ENCODE measurements at regions not wholly inside any gene's neighbourhood (a gene's known extent, or its start where the extent isn't known, plus 50 kb on each side); places are given as distances from the start of the nearest gene placed in this dataset.
A peak's percentile ranks its signal among the peaks of the same experiment; 100 is the strongest.
"Not testable (repeated sequence)": the region's sequence is repeated elsewhere in the genome, so short reads cannot be mapped to it uniquely, and the experiment has no call there.

DNA sequence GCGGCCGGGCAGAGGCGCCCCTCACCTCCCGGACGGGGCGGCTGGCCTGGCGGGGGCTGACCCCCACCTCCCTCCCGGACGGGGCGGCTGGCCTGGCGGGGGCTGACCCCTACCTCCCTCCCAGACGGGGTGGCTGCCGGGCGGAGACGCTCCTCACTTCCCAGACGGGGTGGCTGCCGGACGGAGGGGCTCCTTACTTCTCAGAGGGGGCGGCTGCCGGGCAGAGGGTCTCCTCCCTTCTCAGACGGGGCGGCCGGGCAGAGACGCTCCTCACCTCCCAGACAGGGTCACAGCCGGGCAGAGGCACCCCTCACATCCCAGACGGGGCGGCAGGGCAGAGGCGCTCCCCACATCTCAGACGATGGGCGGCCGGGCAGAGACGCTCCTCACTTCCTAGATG, 321.8 kb upstream of the SGCG start:
- in situ Hi-C loops (cut with HindIII; ENCODE audit: low pct_unique_long_range_greater_than_20kb, low sequenced_read_pairs); DNase-seq (ENCODE audit: low read depth): not testable (repeated sequence)

GRCh38 chr13:22859411-22859810, 321.4 kb upstream of the SGCG start:
- DNase-seq (ENCODE audit: low read depth); in situ Hi-C loops (cut with HindIII; ENCODE audit: low pct_unique_long_range_greater_than_20kb, low sequenced_read_pairs): not testable (repeated sequence)

GRCh38 chr13:22861958-22862466, 318.8 kb upstream of the SGCG start:
- in situ Hi-C loops (cut with HindIII; ENCODE audit: low pct_unique_long_range_greater_than_20kb, low sequenced_read_pairs) = no loop called here
- no peak for DNase-seq (ENCODE audit: low read depth)

DNA sequence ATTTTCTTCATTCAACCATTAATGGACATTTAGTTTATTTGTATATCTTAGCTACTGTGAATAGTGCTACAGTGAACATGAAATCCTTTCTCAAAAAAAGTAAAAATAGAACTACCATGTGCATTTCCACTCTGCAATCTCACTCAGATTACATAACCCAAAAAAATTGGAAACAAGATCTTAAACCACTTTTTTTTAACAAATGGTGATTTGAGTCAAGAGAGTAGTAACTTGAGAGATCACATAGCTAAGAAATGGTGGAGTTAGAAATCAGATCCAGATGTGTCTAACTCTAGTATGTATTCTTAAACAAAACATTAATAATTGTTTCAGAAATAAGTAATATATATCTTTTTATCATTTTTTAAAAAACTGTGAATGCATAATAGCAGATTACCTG, 318.3 kb upstream of the SGCG start:
- in situ Hi-C loops (cut with HindIII; ENCODE audit: low pct_unique_long_range_greater_than_20kb, low sequenced_read_pairs) = no loop called here
- no peak for DNase-seq (ENCODE audit: low read depth)

DNA sequence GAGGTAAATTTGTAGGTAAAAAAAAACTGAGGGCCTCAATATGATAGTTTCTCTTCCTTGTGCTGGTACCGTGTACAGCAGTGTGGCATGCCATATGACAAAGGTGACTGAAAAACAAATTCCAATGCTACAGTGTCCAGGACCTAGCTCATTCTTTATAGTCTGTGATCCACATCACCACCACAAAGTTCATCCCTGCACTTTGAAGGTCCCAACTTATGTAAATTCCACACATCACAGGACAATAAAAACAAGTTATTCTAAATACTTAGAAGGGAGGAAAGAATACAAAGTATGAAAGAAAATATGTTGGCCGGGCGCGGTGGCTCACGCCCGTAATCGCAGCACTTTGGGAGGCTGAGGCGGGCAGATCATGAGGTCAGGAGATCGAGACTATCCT, 314.6 kb upstream of the SGCG start:
- no peak for DNase-seq (ENCODE audit: low read depth)
- in situ Hi-C loops (cut with HindIII; ENCODE audit: low pct_unique_long_range_greater_than_20kb, low sequenced_read_pairs) = no loop called here

DNA sequence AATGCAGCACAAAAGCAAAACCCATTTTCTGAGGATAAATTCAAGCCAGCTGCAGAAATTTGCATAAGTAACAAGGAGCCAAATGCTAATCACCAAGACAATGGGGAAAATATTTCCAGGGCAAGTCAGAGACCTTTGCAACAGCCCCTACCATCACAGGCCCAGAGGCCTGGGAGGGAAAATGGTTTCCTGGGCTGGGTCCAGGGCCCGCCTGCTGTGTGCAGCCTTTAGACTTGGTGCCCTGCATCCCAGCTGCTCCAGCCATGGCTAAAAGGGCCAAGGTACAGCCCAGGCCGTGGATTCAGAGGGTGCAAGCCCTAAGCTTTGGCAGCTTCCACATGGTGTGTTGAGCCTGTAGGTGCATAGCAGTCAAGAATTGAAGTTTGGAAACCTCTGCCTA, 309.5 kb upstream of the SGCG start:
- in situ Hi-C loops (cut with HindIII; ENCODE audit: low pct_unique_long_range_greater_than_20kb, low sequenced_read_pairs) = no loop called here
- DNase-seq (ENCODE audit: low read depth) = no peak

DNA sequence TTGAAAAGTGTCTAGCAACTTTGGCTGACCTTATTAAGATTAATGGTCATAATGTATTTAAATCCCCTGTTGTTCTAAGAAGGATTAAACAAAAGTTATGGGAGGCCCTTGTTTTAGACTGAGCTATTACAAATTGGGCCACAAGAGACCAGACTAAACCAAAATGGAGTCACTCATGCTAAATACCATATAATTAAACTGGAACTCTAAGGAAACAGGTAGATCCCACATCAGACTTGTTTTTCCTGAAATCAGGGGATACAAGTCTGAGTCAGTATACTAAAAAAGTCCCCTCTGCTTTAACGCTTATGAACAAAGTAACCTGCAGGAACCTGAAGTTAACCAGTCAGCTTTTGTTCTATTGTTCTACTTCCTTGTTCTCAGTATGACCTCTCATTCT, 305.9 kb upstream of the SGCG start:
- in situ Hi-C loops (cut with HindIII; ENCODE audit: low pct_unique_long_range_greater_than_20kb, low sequenced_read_pairs) = no loop called here
- no peak for DNase-seq (ENCODE audit: low read depth)

- in situ Hi-C loops (cut with HindIII; ENCODE audit: low pct_unique_long_range_greater_than_20kb, low sequenced_read_pairs) = no loop called here
- DNase-seq (ENCODE audit: low read depth) = no peak
These were observed 303.4 kb upstream of the SGCG start for GRCh38 chr13:22877421-22877820.

- in situ Hi-C loops (cut with HindIII; ENCODE audit: low pct_unique_long_range_greater_than_20kb, low sequenced_read_pairs) = no loop called here
- DNase-seq (ENCODE audit: low read depth) = no peak
These were observed 299.7 kb upstream of the SGCG start for GRCh38 chr13:22880741-22881720.

- DNase-seq (ENCODE audit: low read depth); in situ Hi-C loops (cut with HindIII; ENCODE audit: low pct_unique_long_range_greater_than_20kb, low sequenced_read_pairs): not testable (repeated sequence)
These were observed 298.8 kb upstream of the SGCG start for GRCh38 chr13:22881721-22882608.

GRCh38 chr13:22883262-22883840, 297.4 kb upstream of the SGCG start:
- in situ Hi-C loops (cut with HindIII; ENCODE audit: low pct_unique_long_range_greater_than_20kb, low sequenced_read_pairs) = no loop called here
- DNase-seq (ENCODE audit: low read depth) = peak; percentile 65

DNA sequence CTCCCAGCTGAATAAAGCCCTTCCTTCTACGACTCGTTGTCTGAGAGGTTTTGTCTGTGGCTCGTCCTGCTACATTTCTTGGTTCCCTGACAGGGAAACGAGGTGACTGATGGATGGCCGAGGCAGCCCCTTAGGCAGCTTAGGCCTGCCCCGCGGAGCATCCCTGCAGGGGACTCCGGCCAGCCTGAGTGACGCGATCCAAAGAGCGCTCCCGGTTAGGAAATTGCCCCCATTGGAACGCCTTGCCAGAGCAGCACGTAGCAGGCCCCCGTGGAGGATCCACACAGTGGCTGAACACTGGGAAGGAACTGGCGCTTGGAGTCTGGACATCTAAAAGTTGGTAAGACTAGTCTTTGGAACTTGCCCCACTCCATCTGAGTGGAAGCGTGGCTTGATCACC, 296.8 kb upstream of the SGCG start:
- DNase-seq (ENCODE audit: low read depth) = peak; percentile 66
- in situ Hi-C loops (cut with HindIII; ENCODE audit: low pct_unique_long_range_greater_than_20kb, low sequenced_read_pairs) = no loop called here

DNA sequence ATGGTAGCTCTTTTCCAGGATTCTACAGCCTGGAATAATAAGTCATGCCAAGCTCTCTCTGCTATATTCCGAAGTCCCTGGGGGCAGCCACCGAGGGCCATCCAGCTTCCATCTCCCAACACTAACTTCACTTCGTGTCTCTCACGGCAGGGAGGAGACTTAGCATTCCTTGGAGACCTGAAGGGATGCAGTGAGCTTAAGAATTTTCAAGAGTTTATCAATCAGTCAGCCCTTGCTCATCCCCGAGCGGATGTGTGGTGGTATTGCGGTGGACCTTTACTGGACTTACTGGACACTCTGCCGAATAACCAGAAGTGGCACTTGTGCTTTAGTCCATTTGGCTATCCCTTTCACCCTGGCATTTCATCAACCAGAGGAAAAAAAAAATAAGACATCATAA, 294.7 kb upstream of the SGCG start:
- in situ Hi-C loops (cut with HindIII; ENCODE audit: low pct_unique_long_range_greater_than_20kb, low sequenced_read_pairs) = not testable (repeated sequence)
- peak; percentile 72 for DNase-seq (ENCODE audit: low read depth)

- DNase-seq (ENCODE audit: low read depth) = not testable (repeated sequence)
These were observed 291.4 kb upstream of the SGCG start for GRCh38 chr13:22889376-22889775.

GRCh38 chr13:22893204-22893603, 287.6 kb upstream of the SGCG start:
- in situ Hi-C loops (cut with HindIII; ENCODE audit: low pct_unique_long_range_greater_than_20kb, low sequenced_read_pairs) = no loop called here
- no peak for DNase-seq (ENCODE audit: low read depth)

More at GRCh38 chr13:22889376-22889775, 291.4 kb upstream of the SGCG start:
- in situ Hi-C loops (cut with HindIII; ENCODE audit: low pct_unique_long_range_greater_than_20kb, low sequenced_read_pairs) = not testable (repeated sequence)

DNA sequence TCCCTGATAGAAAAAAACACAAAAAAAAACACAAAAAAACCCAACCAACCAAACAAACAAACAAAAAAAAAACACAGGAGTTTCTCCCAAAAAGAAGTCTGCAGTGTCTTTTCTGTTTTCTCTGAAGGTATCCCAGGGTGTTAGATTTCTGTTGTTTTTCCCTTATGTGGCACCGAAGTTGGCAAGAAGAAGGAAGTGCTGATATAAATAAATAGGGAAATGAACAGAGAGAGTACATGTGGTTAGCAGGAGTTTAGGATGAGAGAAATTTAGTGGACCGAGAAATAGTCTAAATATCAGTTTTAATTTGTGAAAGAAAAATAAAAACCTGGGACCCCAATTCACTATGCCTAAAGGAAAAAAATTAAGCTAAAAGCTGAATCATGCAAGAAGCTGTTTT, 287.0 kb upstream of the SGCG start:
- no peak for DNase-seq (ENCODE audit: low read depth)
- in situ Hi-C loops (cut with HindIII; ENCODE audit: low pct_unique_long_range_greater_than_20kb, low sequenced_read_pairs) = no loop called here

GRCh38 chr13:22897571-22898314, 283.0 kb upstream of the SGCG start:
- in situ Hi-C loops (cut with HindIII; ENCODE audit: low pct_unique_long_range_greater_than_20kb, low sequenced_read_pairs) = no loop called here
- no peak for DNase-seq (ENCODE audit: low read depth)

- in situ Hi-C loops (cut with HindIII; ENCODE audit: low pct_unique_long_range_greater_than_20kb, low sequenced_read_pairs); DNase-seq (ENCODE audit: low read depth): not testable (repeated sequence)
These were observed 280.3 kb upstream of the SGCG start for GRCh38 chr13:22900416-22900951.

Measured in Caki2 (cell line).